ENCODE measurements at regions not wholly inside any gene's neighbourhood (a gene's known extent, or its start where the extent isn't known, plus 50 kb on each side); places are given as distances from the start of the nearest gene placed in this dataset.
A peak's percentile ranks its signal among the peaks of the same experiment; 100 is the strongest.

- no peaks in the 10 kb centered on the region for H3K36me3 ChIP-seq (ENCODE audit: insufficient read depth, low read length)
- no peak overlapping the region for H3K4me2 ChIP-seq (ENCODE audit: low read depth, low read length, poor library complexity, severe bottlenecking)
- H3K9me3 ChIP-seq (ENCODE audit: insufficient read depth, low read depth, low read length): no peaks in the 10 kb centered on the region
- no peak for TF ChIP-seq EZH2phosphoT487 (IDR thresholded peaks at IDR 0.05; ENCODE audit: borderline replicate concordance)
- TF ChIP-seq CTCF (conservative IDR thresholded peaks at IDR 0.05; ENCODE audit: low read length): no peak
- H3K79me2 ChIP-seq (ENCODE audit: insufficient read depth, low read length): no peaks in the 10 kb centered on the region
- no peaks in the 10 kb centered on the region for H3F3A ChIP-seq (ENCODE audit: low read depth)
- H3K4me1 ChIP-seq (ENCODE audit: insufficient read depth, low read length, poor library complexity, severe bottlenecking): peaks cover 2% of the 10 kb centered on the region
- H4K20me1 ChIP-seq (ENCODE audit: insufficient read depth, low read length, poor library complexity, severe bottlenecking): no peaks in the 10 kb centered on the region
- H3K27me3 ChIP-seq (ENCODE audit: insufficient read depth, low read length, poor library complexity, severe bottlenecking): no peaks in the 10 kb centered on the region
- no peak overlapping the region for H3K9ac ChIP-seq (ENCODE audit: low read depth, low read length, poor library complexity, severe bottlenecking)
- H3K4me3 ChIP-seq (ENCODE audit: low read length, poor library complexity, severe bottlenecking): no peak overlapping the region
- H3K9me2 ChIP-seq (replicated peaks; ENCODE audit: low read depth, low read length): no peaks in the 10 kb centered on the region
- no peak overlapping the region for H2AFZ ChIP-seq (ENCODE audit: low read length)
Observed at GRCh38 chr13:70571221-70571620, 463.0 kb upstream of the KLHL1 start.

GRCh38 chr13:70568571-70568970 lies 460.3 kb upstream of the KLHL1 start:
- H2AFZ ChIP-seq (ENCODE audit: low read length): no peak overlapping the region
- no peak for TF ChIP-seq EZH2phosphoT487 (IDR thresholded peaks at IDR 0.05; ENCODE audit: borderline replicate concordance)
- peak; percentile 79 for TF ChIP-seq CTCF (conservative IDR thresholded peaks at IDR 0.05; ENCODE audit: low read length)

DNA sequence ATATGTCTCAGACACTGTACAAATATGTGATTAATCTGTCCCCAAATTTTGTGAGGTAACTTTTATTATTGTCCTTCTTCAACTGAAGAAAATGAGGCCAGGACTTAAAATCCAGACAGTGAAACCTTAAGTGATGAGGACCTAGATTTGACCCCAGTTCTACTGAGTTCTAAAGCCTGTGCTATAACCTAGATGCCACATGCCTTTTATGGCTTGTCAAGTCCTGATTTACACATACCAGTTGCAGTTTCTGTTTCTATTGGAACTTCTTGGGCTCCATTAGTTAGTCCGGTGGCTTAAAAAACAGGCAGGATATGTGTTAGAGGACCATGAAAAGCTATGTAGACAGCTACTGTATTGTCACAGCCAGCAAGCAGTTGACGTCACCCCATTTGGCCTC lies 436.5 kb upstream of the KLHL1 start:
- no peak overlapping the region for H3K9ac ChIP-seq (ENCODE audit: low read depth, low read length, poor library complexity, severe bottlenecking)
- no peaks in the 10 kb centered on the region for H3K36me3 ChIP-seq (ENCODE audit: insufficient read depth, low read length)
- no peaks in the 10 kb centered on the region for H3K9me3 ChIP-seq (ENCODE audit: insufficient read depth, low read depth, low read length)
- H4K20me1 ChIP-seq (ENCODE audit: insufficient read depth, low read length, poor library complexity, severe bottlenecking): no peaks in the 10 kb centered on the region
- no peaks in the 10 kb centered on the region for H3K79me2 ChIP-seq (ENCODE audit: insufficient read depth, low read length)
- no peaks in the 10 kb centered on the region for H3K9me2 ChIP-seq (replicated peaks; ENCODE audit: low read depth, low read length)
- H2AFZ ChIP-seq (ENCODE audit: low read length): no peak overlapping the region
- no peak overlapping the region for H3K4me3 ChIP-seq (ENCODE audit: low read length, poor library complexity, severe bottlenecking)
- H3K4me2 ChIP-seq (ENCODE audit: low read depth, low read length, poor library complexity, severe bottlenecking): no peak overlapping the region
- H3F3A ChIP-seq (ENCODE audit: low read depth): no peaks in the 10 kb centered on the region
- H3K4me1 ChIP-seq (ENCODE audit: insufficient read depth, low read length, poor library complexity, severe bottlenecking): no peaks in the 10 kb centered on the region
- H3K27me3 ChIP-seq (ENCODE audit: insufficient read depth, low read length, poor library complexity, severe bottlenecking): no peaks in the 10 kb centered on the region
- no peak for TF ChIP-seq EZH2phosphoT487 (IDR thresholded peaks at IDR 0.05; ENCODE audit: borderline replicate concordance)
- TF ChIP-seq CTCF (conservative IDR thresholded peaks at IDR 0.05; ENCODE audit: low read length): no peak

More at GRCh38 chr13:70568571-70568970, 460.3 kb upstream of the KLHL1 start:
- no peaks in the 10 kb centered on the region for H3K9me2 ChIP-seq (replicated peaks; ENCODE audit: low read depth, low read length)
- H3K4me2 ChIP-seq (ENCODE audit: low read depth, low read length, poor library complexity, severe bottlenecking): peak overlapping the region; percentile 52
- no peaks in the 10 kb centered on the region for H3K9me3 ChIP-seq (ENCODE audit: insufficient read depth, low read depth, low read length)
- no peaks in the 10 kb centered on the region for H3K79me2 ChIP-seq (ENCODE audit: insufficient read depth, low read length)
- peak overlapping the region; percentile 52 for H3K4me3 ChIP-seq (ENCODE audit: low read length, poor library complexity, severe bottlenecking)
- H3K27me3 ChIP-seq (ENCODE audit: insufficient read depth, low read length, poor library complexity, severe bottlenecking): no peaks in the 10 kb centered on the region
- no peaks in the 10 kb centered on the region for H3F3A ChIP-seq (ENCODE audit: low read depth)
- no peaks in the 10 kb centered on the region for H3K36me3 ChIP-seq (ENCODE audit: insufficient read depth, low read length)
- no peaks in the 10 kb centered on the region for H4K20me1 ChIP-seq (ENCODE audit: insufficient read depth, low read length, poor library complexity, severe bottlenecking)
- no peak overlapping the region for H3K9ac ChIP-seq (ENCODE audit: low read depth, low read length, poor library complexity, severe bottlenecking)
- H3K4me1 ChIP-seq (ENCODE audit: insufficient read depth, low read length, poor library complexity, severe bottlenecking): peaks cover 2% of the 10 kb centered on the region

Data from Loucy (cell line).